ENCODE measurements at regions not wholly inside any gene's neighbourhood (a gene's known extent, or its start where the extent isn't known, plus 50 kb on each side); places are given as distances from the start of the nearest gene placed in this dataset.

- peaks cover 62% of the 10 kb centered on the region for H3K27me3 ChIP-seq (replicated peaks; ENCODE audit: insufficient read depth, low read depth, low read length, poor library complexity)
- no TSS peak for BruUV-seq (replicated peaks)
- POLR2A ChIA-PET (ENCODE audit: low non-redundant PET), result no interaction called here
These were observed 90.0 kb upstream of the SLC6A6 start for GRCh38 chr3:14312375-14312774.

GRCh38 chr3:14317057-14317553 is 85.3 kb upstream of the SLC6A6 start:
- intact Hi-C loops (cut with micrococcal nuclease; ENCODE audit: unreplicated experiment), result no loop called here
- peaks cover 55% of the 10 kb centered on the region for H3K27me3 ChIP-seq (replicated peaks; ENCODE audit: insufficient read depth, low read depth, low read length, poor library complexity)
- POLR2A ChIA-PET (ENCODE audit: low non-redundant PET), result interaction anchor here (0.6 kb wide), 1 partner anchor 85 kb away, joined by 3 read pairs; the partner anchor contains the start of gene SLC6A6
- BruUV-seq (replicated peaks), result no TSS peak
- H3K27ac ChIP-seq (ENCODE audit: low read depth, low read length, poor library complexity, severe bottlenecking), result no peak overlapping the region
- H3K4me3 ChIP-seq (ENCODE audit: low read depth, low read length, poor library complexity, severe bottlenecking), result no peak overlapping the region
- H3K9me3 ChIP-seq (ENCODE audit: low read depth, low read length, poor library complexity, severe bottlenecking), result no peaks in the 10 kb centered on the region
- H3K4me1 ChIP-seq (ENCODE audit: insufficient read depth, low read length, poor library complexity, severe bottlenecking), result no peaks in the 10 kb centered on the region
- no peak for TF ChIP-seq EZH2 (IDR thresholded peaks at IDR 0.05; ENCODE audit: borderline replicate concordance, low read depth, low read length, poor library complexity, severe bottlenecking)
- TF ChIP-seq CTCF (conservative IDR thresholded peaks at IDR 0.05; ENCODE audit: low read depth, low read length), result no peak
- DNase-seq (ENCODE audit: low spot score), result no peak
- CTCF ChIA-PET, result no interaction called here
- no peaks in the 10 kb centered on the region for H3K36me3 ChIP-seq (ENCODE audit: insufficient read depth, low read length, poor library complexity, severe bottlenecking)

More at GRCh38 chr3:14312375-14312774, 90.0 kb upstream of the SLC6A6 start:
- Histone ChIP-seq H3K4me3 (ENCODE audit: low read depth, low read length, poor library complexity, severe bottlenecking) (no peak overlapping the region), H3K9me3 (ENCODE audit: low read depth, low read length, poor library complexity, severe bottlenecking) (no peaks in the 10 kb centered on the region), H3K27ac (ENCODE audit: low read depth, low read length, poor library complexity, severe bottlenecking) (no peak overlapping the region), H3K36me3 (ENCODE audit: insufficient read depth, low read length, poor library complexity, severe bottlenecking) (no peaks in the 10 kb centered on the region), H3K4me1 (ENCODE audit: insufficient read depth, low read length, poor library complexity, severe bottlenecking) (no peaks in the 10 kb centered on the region)
- DNase-seq (ENCODE audit: low spot score), result no peak
- CTCF ChIA-PET, result no interaction called here
- intact Hi-C loops (cut with micrococcal nuclease; ENCODE audit: unreplicated experiment), result no loop called here
- TF ChIP-seq EZH2 (IDR thresholded peaks at IDR 0.05; ENCODE audit: borderline replicate concordance, low read depth, low read length, poor library complexity, severe bottlenecking), result no peak
- no peak for TF ChIP-seq CTCF (conservative IDR thresholded peaks at IDR 0.05; ENCODE audit: low read depth, low read length)

- TF ChIP-seq CTCF (conservative IDR thresholded peaks at IDR 0.05; ENCODE audit: low read depth, low read length), result no peak
- TF ChIP-seq EZH2 (IDR thresholded peaks at IDR 0.05; ENCODE audit: borderline replicate concordance, low read depth, low read length, poor library complexity, severe bottlenecking), result no peak
- Histone ChIP-seq H3K4me1 (ENCODE audit: insufficient read depth, low read length, poor library complexity, severe bottlenecking) (no peaks in the 10 kb centered on the region), H3K9me3 (ENCODE audit: low read depth, low read length, poor library complexity, severe bottlenecking) (no peaks in the 10 kb centered on the region), H3K4me3 (ENCODE audit: low read depth, low read length, poor library complexity, severe bottlenecking) (no peak overlapping the region), H3K36me3 (ENCODE audit: insufficient read depth, low read length, poor library complexity, severe bottlenecking) (no peaks in the 10 kb centered on the region), H3K27me3 (replicated peaks; ENCODE audit: insufficient read depth, low read depth, low read length, poor library complexity) (peaks cover 41% of the 10 kb centered on the region), H3K27ac (ENCODE audit: low read depth, low read length, poor library complexity, severe bottlenecking) (no peak overlapping the region)
- POLR2A ChIA-PET (ENCODE audit: low non-redundant PET), result no interaction called here
- intact Hi-C loops (cut with micrococcal nuclease; ENCODE audit: unreplicated experiment), result no loop called here
- CTCF ChIA-PET, result no interaction called here
- no TSS peak for BruUV-seq (replicated peaks)
- DNase-seq (ENCODE audit: low spot score), result no peak
These were observed 83.8 kb upstream of the SLC6A6 start for GRCh38 chr3:14318646-14319045.

All from A673 (cell line).